ENCODE measurements at regions not wholly inside any gene's neighbourhood (a gene's known extent, or its start where the extent isn't known, plus 50 kb on each side); places are given as distances from the start of the nearest gene placed in this dataset.

DNA sequence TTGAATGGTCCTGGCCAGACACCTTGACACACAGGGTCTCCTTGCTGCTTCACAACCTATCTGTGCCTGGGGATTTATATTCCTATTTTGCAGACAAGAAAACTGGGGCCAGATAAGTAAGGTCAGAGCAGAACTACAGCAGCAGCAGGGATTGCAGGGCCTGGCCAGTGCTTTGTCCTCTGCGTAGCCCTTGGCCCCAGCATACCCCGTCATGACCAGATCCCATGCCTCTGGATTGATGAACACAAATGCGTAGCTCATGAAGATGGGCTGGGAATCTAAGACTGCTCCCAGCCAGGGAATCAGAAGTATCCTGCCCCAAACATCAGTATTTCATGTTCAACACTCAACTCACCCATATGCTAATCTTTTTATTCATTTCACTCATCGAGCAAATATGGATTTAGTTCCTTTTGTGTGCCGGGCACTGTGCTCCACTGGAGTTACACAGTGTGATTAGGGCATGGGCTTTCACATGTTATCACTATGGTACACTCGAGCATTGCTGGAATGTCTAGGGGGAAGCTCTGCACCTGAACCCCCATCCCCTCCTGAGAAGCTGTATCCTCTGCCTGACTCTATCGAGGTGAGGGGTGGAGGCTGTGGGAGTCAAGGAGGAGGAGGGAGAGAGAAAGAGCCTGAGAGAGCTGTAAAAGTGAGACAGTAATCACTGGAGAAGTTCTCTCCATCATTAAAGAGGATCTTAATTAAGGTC lies 143.3 kb downstream of the CYP26B1 start:
- DNase-seq (ENCODE audit: low read depth): no peak

GRCh38 chr2:72003796-72004195 lies 143.9 kb downstream of the CYP26B1 start:
- no peak for DNase-seq (ENCODE audit: low read depth)

DNA sequence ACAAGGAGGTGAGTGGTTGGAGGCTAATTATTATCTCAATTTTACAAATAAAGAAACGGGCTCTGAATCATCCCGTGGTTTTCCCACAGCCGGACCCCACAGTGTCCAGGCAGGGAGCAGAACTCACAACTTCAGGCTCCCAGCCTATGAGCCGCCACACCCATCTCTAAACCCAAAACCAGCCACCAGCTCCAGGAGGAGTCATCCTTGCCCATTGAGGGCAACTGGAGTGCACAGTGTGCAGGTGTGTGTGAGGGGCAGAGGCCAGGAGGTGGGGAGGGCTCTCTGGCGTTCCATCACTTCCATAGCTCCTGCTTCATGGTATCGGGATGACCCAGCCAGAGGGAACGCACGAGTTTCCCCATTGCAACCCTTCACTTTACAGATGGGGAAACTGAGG lies 144.5 kb downstream of the CYP26B1 start:
- DNase-seq (ENCODE audit: low read depth): no peak

GRCh38 chr2:72001937-72002690 lies 145.5 kb downstream of the CYP26B1 start:
- no peak for DNase-seq (ENCODE audit: low read depth)

GRCh38 chr2:72000110-72000509 lies 147.6 kb downstream of the CYP26B1 start:
- no peak for DNase-seq (ENCODE audit: low read depth)

- DNase-seq (ENCODE audit: low read depth): no peak
Observed at GRCh38 chr2:71999580-71999979, 148.1 kb downstream of the CYP26B1 start.

DNA sequence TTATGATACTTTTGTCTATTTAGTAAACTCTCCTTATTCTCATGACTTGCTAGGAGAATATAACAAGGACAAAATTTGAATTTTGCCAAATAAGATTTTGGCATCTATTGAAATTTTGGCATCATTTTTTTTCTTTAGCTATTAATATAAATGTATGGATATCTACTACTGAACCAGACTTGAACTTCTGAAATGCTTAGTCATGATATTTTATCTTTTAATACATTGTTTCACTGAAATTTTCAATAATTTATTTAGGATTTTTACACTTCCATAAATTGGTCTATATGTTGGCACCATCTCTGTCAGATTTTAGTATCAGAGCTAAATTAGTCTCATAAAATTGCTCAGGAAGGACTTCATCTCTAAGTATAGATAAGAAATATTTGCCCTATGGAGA lies 149.8 kb downstream of the CYP26B1 start:
- no peak for DNase-seq (ENCODE audit: low read depth)

DNA sequence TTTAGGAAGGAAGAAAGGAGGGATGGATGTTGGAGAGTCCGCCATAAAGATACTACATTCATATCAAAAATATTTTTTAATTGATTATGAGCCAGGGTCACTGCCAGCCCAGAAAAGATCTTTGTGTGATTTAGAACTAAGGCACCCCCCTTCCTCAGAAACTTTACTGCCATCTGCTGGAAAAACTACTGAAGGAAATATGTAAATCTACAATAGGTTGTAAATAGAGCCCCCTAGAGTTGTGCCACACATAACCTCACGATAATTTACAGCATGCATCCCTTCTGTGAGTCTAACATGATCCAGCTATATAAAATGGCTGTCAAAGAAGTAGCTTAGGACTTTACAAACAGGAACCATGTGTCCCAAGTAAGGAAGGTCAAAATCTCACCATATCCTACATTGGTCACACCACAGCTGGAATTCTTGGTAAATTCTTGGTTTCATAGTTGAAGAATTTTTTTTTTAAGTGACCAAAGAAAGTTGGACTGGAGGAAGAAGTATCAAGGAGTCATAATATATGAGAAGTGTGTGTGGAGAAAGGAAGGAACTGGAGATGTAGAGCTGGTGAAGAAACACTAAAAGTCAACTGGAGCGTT lies 152.5 kb downstream of the CYP26B1 start:
- peak; percentile 21 for DNase-seq (ENCODE audit: low read depth)

GRCh38 chr2:71992036-71992435 lies 155.6 kb downstream of the CYP26B1 start:
- DNase-seq (ENCODE audit: low read depth): no peak

DNA sequence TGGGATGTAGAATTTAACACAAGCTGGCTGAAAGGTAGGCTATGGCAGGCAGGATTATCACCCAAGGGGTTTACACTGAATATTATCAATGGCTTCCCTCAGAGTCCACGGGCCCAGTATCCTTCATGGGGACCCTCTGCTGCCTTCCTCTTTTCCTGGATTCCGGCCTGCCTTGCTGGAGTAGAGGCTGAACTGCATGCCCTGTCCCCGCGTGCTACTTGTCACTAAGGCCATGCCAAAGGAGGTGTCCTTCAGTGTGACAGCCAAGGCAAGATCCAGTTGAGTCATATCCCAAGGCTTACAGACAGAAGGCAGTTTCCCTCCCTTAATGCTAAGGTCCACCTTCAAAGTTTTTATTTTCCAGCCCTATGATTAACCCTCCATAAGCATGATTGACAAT lies 156.3 kb downstream of the CYP26B1 start:
- no peak for DNase-seq (ENCODE audit: low read depth)

GRCh38 chr2:71990826-71991225 lies 156.8 kb downstream of the CYP26B1 start:
- DNase-seq (ENCODE audit: low read depth): no peak

GRCh38 chr2:71990122-71990521 lies 157.5 kb downstream of the CYP26B1 start:
- no peak for DNase-seq (ENCODE audit: low read depth)

DNA sequence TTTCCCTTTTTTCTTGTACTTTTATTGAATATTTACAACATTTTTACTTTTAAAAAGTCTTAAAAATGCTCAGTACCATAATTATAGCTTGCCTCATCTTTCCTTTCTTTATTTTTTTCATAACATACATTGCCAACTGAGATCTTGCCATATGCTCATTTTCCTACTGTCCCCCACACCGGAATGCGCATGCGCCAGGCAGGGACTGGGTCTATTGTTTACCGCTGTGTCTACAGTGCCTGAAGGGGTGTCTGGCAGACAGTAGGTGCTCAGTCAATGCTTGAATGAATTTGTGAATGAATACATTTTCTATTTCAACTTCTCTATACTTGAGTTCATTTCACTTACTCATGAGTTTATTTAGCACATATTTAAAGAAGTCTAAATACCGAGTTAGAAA lies 158.0 kb downstream of the CYP26B1 start:
- no peak for DNase-seq (ENCODE audit: low read depth)

GRCh38 chr2:71988170-71988569 lies 159.5 kb downstream of the CYP26B1 start:
- no peak for DNase-seq (ENCODE audit: low read depth)

- no peak for DNase-seq (ENCODE audit: low read depth)
Observed at GRCh38 chr2:71976685-71977084, 171.0 kb downstream of the CYP26B1 start.

DNA sequence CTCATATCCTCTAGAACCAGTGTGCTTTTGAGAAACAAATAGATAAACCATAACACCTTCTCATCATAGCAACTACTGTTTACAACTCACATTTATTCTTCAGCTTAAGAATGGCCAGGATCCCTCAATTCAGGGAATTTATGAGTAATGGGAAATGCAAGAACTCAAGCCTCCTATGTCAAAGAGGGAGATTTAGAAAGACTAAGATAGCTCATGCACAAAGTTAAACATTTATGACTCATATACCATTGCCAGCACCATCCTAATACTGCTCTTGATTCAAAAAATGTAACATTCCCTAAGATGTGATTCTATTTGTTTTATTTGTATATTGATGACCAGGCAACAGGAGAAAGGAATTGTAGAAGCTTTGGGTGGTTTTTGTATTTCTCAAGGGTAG lies 172.8 kb downstream of the CYP26B1 start:
- peak; percentile 46 for DNase-seq (ENCODE audit: low read depth)

DNA sequence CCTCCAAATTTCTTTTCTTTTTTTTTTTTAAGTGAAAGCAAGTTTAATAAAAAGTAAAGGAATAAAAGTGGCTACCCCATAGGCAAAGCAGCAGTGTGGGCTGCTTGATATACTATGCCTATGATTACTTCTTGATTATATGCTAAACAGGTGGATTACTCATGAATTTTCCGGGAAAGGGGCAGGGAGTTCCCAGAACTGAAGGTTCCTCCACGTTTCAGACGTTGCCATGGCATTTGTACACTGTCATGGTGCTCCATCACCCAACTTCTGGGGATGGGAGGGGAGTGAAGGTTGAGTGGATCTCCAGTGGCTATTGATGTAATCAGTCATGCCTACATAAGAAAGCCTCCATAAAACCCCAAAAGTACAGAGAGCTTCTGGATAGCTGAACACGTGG lies 176.2 kb downstream of the CYP26B1 start:
- DNase-seq (ENCODE audit: low read depth): no peak

DNA sequence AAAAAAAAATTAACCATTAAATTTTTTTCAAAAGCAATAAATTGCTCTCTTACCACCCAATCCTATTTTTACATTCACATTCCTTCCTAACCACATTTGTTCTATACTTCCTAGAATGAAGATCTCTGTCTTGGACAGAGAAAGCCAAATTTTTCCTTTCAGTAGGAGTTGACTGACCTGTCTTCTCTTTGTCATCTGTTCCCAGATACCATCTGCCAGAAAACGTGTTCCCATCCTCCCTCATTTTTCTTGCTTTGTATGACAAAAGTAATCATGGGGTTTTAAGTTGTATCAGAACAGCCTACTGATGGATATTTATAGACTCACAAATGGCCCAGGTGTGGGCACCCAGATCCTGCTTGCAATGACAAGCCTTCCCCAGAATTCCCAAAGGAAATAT lies 182.1 kb downstream of the CYP26B1 start:
- no peak for DNase-seq (ENCODE audit: low read depth)

DNA sequence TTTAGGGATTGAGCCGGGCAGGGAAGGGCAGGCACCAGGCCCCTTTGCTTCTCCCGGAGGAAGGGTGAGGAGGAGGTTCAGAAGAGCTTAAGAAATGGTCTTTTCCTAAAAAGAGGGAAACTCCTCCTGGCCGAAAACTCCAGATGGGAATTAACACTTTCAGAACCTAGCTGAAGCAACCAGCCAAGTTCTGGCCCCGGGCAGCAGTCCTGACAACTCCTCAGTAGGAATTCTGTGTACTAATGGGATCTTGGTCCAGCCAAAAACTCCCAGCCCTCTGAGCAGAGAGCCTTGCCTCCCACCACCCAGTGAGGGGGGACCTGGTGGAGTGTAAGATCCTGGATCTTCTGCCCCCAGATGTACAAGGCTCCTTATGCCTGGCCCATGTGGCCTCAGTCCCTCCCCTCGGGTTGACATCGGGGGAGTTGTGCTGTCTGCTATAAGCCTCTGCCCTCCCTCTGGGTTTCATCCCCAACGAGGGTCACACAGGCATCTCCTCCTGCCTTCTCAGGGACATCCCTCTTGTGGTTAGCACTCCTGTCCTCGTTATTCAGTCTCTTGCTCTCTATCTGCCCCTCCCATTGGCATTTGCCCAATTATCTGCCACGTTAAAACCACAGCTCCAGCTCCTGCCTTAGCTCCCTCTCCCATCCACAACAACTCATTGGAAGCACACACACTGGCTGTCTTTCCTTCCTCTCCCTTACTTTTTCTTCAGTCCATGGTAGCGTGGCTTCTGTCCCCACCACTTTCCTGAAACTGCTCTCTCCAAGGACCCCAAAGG lies 184.6 kb downstream of the CYP26B1 start:
- DNase-seq (ENCODE audit: low read depth): no peak

- no peak for DNase-seq (ENCODE audit: low read depth)
Observed at GRCh38 chr2:71962350-71962749, 185.3 kb downstream of the CYP26B1 start.

GRCh38 chr2:71961289-71962027 lies 186.2 kb downstream of the CYP26B1 start:
- DNase-seq (ENCODE audit: low read depth): no peak

DNA sequence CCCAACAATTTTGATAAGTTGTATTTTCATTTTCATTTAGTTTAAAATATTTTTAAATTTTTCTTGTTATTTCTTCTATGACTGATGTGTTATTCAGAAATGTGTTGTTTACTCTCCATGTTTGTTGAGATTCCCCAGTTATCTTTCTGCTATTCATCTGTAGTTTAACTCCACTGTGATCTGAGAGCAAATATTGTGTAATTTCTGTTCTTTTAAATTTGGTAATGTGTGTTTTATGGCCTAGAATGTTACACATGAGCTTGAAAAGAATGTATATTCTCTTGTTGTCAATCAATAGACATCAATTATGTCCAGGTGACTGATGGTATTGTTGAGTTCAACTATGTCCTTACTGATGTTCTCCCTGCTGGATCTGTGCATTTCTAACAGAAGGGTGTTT lies 188.2 kb downstream of the CYP26B1 start:
- no peak for DNase-seq (ENCODE audit: low read depth)
